GM12875 (cell line): ENCODE measurements at regions not wholly inside any gene's neighbourhood (a gene's known extent, or its start where the extent isn't known, plus 50 kb on each side); places are given as distances from the start of the nearest gene placed in this dataset.

Experiments
- H3K4me3 ChIP-seq: one replicate; pipeline ENCODE4 v1.5.1; 2011; ENCODE audit warnings: low read depth, low read length, control low read depth
- TF ChIP-seq, protein P1 (sequence below): IDR thresholded peaks from 2 replicates; pipeline ENCODE4 v1.5.1; 2011; ENCODE audit warnings: low read depth, mild to moderate bottlenecking, control low read depth, inconsistent platforms, low read length, moderate library complexity, borderline replicate concordance; ENCODE audit not compliant: insufficient read depth

DNA sequence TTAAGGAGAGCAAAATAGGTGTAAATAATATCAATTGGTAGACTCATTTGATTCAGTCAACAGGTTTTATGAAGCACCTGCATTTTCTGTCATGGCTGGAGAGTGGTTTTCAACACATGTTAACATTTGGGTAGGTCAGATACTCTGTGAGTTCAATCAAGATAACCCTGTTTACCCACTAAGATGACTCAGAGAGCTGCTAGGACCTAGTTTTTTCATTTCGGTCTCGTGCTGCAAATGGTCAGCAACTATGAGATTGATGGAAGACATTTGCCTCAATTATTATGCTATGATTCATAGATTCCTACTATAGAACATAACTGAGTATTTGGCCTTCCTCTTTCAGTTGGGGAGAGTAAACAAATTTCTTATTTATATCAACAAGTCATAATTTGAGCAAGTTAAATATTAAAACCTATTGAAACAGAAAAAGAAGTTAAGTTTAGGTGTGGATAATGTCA, 391.4 kb upstream of the CITED2 start:
- TF ChIP-seq, protein P1, sequence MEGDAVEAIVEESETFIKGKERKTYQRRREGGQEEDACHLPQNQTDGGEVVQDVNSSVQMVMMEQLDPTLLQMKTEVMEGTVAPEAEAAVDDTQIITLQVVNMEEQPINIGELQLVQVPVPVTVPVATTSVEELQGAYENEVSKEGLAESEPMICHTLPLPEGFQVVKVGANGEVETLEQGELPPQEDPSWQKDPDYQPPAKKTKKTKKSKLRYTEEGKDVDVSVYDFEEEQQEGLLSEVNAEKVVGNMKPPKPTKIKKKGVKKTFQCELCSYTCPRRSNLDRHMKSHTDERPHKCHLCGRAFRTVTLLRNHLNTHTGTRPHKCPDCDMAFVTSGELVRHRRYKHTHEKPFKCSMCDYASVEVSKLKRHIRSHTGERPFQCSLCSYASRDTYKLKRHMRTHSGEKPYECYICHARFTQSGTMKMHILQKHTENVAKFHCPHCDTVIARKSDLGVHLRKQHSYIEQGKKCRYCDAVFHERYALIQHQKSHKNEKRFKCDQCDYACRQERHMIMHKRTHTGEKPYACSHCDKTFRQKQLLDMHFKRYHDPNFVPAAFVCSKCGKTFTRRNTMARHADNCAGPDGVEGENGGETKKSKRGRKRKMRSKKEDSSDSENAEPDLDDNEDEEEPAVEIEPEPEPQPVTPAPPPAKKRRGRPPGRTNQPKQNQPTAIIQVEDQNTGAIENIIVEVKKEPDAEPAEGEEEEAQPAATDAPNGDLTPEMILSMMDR, result no peak
- no peak overlapping the region for H3K4me3 ChIP-seq

DNA sequence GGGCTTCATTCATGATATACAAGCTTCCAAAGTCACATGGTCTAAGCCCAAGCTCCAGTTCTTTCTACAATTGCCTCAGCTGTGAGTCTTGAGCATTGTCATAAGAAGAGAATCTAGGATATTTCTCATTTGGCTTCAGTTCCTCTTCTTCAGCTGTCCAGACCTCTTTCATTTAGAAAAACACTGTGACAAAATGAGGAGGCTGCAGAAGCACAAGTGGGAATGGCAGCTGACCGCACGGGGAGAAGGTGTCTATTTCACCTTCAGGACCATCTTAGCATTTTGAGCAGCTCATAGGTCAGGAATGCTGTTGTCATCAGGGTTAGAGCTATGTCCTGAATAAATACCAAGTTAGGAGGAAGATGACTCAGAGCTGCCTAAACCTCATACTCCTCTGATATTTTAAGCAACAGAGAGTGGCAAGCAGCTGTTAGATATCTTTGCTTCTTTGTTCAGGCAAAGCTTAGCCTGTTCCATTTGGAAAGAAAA, 390.1 kb upstream of the CITED2 start:
- H3K4me3 ChIP-seq, result no peak overlapping the region
- TF ChIP-seq, protein P1, result no peak

DNA sequence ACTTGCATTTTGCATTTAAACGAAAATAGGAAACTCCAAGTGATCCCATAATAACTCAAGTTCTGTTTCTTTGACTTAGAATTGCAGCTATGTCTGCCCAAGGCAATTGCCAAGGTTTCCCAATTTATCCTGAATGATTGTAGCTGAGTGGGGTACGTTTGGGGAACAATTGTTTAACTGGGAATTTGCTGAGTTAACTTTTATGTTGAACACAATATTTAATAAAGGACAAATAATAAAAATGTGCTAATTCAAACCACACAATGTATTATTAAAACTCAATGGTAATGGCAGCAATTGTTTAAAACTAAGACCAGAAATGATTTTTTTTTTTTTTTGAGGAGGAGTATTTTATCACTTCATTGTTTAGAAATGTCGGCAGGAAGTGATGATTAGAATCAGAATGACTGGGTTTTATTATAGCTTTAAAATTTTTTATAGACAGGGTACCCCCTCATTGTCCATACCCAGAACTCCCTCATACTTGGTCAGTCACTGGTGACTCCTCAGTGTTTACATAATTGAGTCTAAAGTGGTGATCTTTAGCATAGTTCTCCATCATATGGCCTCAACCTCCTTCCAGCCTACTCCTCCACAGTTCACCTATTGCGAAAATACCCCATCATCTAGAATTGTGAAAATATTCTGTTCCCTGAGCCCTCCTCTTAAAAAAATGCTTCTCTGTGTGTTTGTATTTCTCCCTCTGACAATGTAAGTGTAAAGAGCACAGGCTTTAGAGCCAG, 389.2 kb upstream of the CITED2 start:
- H3K4me3 ChIP-seq, result no peak overlapping the region
- TF ChIP-seq, protein P1, result no peak

DNA sequence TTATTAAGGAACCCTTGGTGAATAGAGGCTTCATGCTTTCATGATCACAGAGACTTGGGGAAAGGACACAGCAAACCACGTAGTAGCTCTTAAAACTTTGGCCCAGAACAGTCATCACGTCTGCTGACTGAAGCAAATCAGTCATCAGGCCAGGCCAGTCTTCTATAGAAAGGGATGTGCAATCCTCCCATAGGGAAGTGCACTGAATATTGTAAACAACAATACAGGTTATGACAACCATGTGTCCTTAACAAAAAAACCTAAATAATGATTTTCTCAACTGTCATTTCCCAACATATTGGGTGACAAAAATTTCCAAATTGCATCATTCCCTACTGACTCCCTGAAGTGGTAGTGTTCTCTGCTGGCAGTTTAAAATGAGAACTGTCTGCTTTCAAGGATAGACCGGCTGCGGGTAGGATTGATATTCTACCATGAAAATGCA, 388.2 kb upstream of the CITED2 start:
- TF ChIP-seq, protein P1, result no peak
- H3K4me3 ChIP-seq, result no peak overlapping the region

DNA sequence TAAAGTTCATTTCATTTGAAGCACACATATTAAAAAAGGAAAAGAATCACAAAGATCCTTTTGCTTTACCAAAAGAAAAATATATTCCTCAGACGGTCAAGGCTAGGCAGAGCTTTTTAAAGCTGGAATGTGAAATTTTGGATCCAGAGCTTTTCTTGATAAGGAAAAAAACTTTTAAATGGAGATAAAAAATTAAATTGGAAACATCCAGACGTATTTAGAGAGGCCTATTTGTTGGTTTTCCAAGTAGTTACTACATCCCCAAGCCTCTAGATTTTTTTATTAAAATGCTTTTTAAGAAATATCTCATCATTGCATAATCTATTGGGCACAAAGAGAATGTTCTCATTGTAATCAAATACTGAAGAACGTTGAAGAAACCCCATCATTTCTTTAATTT, 385.7 kb upstream of the CITED2 start:
- TF ChIP-seq, protein P1, result no peak
- H3K4me3 ChIP-seq, result no peak overlapping the region

DNA sequence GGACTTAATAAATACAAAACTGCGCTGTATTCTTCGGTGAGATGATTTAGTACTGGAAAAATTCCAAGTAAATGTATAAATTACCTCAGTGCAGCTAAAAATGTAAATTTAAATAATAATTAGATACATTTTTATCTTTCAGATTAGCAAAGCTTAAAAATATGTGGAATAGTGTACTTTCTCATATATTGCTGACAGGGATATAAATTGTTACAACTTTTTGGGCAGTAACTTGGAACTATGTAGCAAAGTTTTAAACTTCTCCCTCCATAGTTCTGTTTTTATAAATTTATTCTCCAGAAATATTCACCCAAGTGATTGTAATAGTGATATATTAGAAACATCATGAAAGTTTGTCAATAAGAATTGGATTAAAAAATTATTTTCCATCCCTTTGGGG, 384.6 kb upstream of the CITED2 start:
- TF ChIP-seq, protein P1, result no peak
- H3K4me3 ChIP-seq, result no peak overlapping the region

DNA sequence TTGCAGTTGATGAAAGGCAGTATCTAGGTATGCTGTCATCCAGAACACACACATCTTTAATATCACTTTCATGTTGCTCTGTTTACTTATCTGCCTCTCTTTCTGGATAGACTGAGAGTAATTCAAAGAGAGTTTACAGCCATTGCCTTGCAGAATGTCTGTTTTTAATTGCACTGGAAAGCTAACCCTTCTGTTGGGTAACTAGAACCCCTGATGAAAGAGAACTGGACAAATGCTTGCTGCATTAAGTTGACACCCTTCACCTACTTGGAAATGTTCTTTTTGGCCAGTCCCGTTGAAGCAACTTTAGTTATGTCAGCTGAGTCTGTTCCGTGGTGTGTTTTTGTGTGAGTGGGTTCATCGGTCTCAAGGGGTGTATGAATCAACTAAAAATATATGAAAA, 383.8 kb upstream of the CITED2 start:
- TF ChIP-seq, protein P1, result no peak
- no peak overlapping the region for H3K4me3 ChIP-seq
